PC-3 (cell line): ENCODE measurements at regions not wholly inside any gene's neighbourhood (a gene's known extent, or its start where the extent isn't known, plus 50 kb on each side); places are given as distances from the start of the nearest gene placed in this dataset.

Experiments used
- ATAC-seq: fragments of 200-7000 bp; cut with Tn5 transposase; 2 replicates; pipeline ENCODE4 v1.9.1; 2020; ENCODE audit warnings: mild to moderate bottlenecking, moderate library complexity
- BruUV-seq: library from RNA; stranded (reverse); fragments of 400-500 nt; replicated peaks from 2 replicates; lab custom pipeline; 2021; lab: Mats Ljungman, UMichigan
- CTCF ChIA-PET: fragments of 300-600 bp; sonication (Branson Sonifier 250); formaldehyde crosslinking; loops from one replicate; lab custom pipeline; 2022; ENCODE audit warnings: antibody characterized with exemption; lab: Charles Lee
- POLR2A ChIA-PET: fragments of 300-600 bp; sonication (Branson Sonifier 250); formaldehyde crosslinking; loops from one replicate; lab custom pipeline; 2022; ENCODE audit warnings: antibody characterized with exemption; ENCODE audit not compliant: unreplicated experiment; lab: Charles Lee
- DNase-seq: peaks from one replicate; pipeline ENCODE4 v3.0.0-alpha.2; 2015
- H2AFZ ChIP-seq: fragments of 300-600 bp; sonication (generic); 2 replicates; pipeline ENCODE4 v1.6.0; 2016; ENCODE audit warnings: antibody characterized with exemption, low read length
- H3F3A ChIP-seq: fragments of 300-600 bp; sonication (generic); one replicate; pipeline ENCODE4 v1.6.0; 2017; ENCODE audit warnings: antibody characterized with exemption, low read length, control low read depth, mild to moderate bottlenecking; ENCODE audit not compliant: unreplicated experiment
- H3K27ac ChIP-seq: fragments of 300-600 bp; sonication (generic); 2 replicates; pipeline ENCODE4 v1.5.1; 2016; ENCODE audit warnings: mild to moderate bottlenecking, low read length
- H3K27me3 ChIP-seq: fragments of 300-600 bp; sonication (generic); 2 replicates; pipeline ENCODE4 v1.6.1; 2016; ENCODE audit warnings: low read length, mixed read lengths
- H3K36me3 ChIP-seq: fragments of 300-600 bp; sonication (generic); 2 replicates; pipeline ENCODE4 v1.6.1; 2016; ENCODE audit warnings: low read depth, mixed run types, low read length, mixed read lengths
- H3K4me1 ChIP-seq: fragments of 300-600 bp; sonication (generic); 2 replicates; pipeline ENCODE4 v1.5.1; 2016; ENCODE audit warnings: low read length; ENCODE audit not compliant: insufficient read depth
- H3K4me2 ChIP-seq: fragments of 300-600 bp; sonication (generic); 2 replicates; pipeline ENCODE4 v1.6.0; 2016; ENCODE audit warnings: low read length
- H3K4me3 ChIP-seq: fragments of 300-600 bp; sonication (generic); 2 replicates; pipeline ENCODE4 v1.5.1; 2016; ENCODE audit warnings: mild to moderate bottlenecking, low read length, mixed read lengths
- H3K79me2 ChIP-seq: fragments of 300-600 bp; sonication (generic); 2 replicates; pipeline ENCODE4 v1.6.1; 2017; ENCODE audit warnings: low read length, mixed read lengths
- H3K9ac ChIP-seq: fragments of 300-600 bp; sonication (generic); 2 replicates; pipeline ENCODE4 v1.6.0; 2016; ENCODE audit warnings: mild to moderate bottlenecking, low read length
- H3K9me2 ChIP-seq: fragments of 300-600 bp; sonication (generic); replicated peaks from 2 replicates; pipeline ENCODE4 v1.6.1; 2016; ENCODE audit warnings: mixed run types, low read length, mixed read lengths
- H3K9me3 ChIP-seq: fragments of 300-600 bp; sonication (generic); 2 replicates; pipeline ENCODE4 v1.6.1; 2016; ENCODE audit warnings: low read length, mixed read lengths
- H4K20me1 ChIP-seq: fragments of 300-600 bp; sonication (generic); 2 replicates; pipeline ENCODE4 v1.6.1; 2016; ENCODE audit warnings: low read length, mixed read lengths
- CTCF ChIP-seq: fragments of 300-600 bp; sonication (generic); conservative IDR thresholded peaks from 2 replicates; pipeline ENCODE4 v1.5.1; 2017; ENCODE audit warnings: antibody characterized with exemption, low read depth, mild to moderate bottlenecking, low read length
- EZH2 ChIP-seq: fragments of 300-600 bp; sonication (generic); IDR thresholded peaks from one replicate; pipeline ENCODE4 v1.6.1; 2017; ENCODE audit warnings: antibody characterized with exemption, mild to moderate bottlenecking, low read length; ENCODE audit not compliant: unreplicated experiment
- EZH2phosphoT487 ChIP-seq: fragments of 300-600 bp; sonication (generic); IDR thresholded peaks from 2 replicates; pipeline ENCODE4 v1.6.1; 2018; ENCODE audit warnings: mild to moderate bottlenecking, antibody characterized with exemption, low read length, borderline replicate concordance
- intact Hi-C: fragments of 100-400 bp; cut with micrococcal nuclease; formaldehyde crosslinking; loops from 2 replicates; pipeline ENCODE4 v1.9.0; 2023

DNA sequence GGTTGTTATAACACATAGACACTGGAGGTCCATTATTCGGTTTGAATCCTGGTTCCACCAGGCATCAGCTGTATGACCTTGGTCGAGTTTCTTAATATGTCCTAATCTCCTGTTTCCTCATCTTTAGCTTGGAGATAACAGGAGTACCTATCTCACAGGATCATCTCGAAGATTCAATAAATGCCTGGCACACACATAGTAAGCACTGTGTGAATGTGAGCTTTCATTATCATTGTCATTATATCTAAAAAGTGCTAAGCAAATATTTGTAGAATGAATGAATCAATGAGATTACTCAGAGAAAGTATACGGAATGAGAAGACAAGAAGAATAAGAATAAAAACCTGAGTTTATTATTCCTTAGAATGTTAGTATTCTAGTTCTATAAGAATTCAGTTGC, 227.4 kb upstream of the CFAP20DC start:
- no peak overlapping the region for H2AFZ ChIP-seq
- no peak overlapping the region for H3K4me3 ChIP-seq
- H3K27me3 ChIP-seq = no peaks in the 10 kb centered on the region
- no TSS peak for BruUV-seq
- TF ChIP-seq EZH2phosphoT487 (no peak), CTCF (no peak), EZH2 (no peak)
- H3K9ac ChIP-seq = no peak overlapping the region
- intact Hi-C loops = loop anchor here (2.0 kb wide), 1 partner anchor 30 kb away; no protein-coding TSS in a partner anchor
- peaks cover 23% of the 10 kb centered on the region for H3K4me1 ChIP-seq
- no peak overlapping the region for H3K4me2 ChIP-seq
- POLR2A ChIA-PET = no interaction called here
- peak; percentile 65 for DNase-seq
- H3K9me3 ChIP-seq = no peaks in the 10 kb centered on the region
- no peaks in the 10 kb centered on the region for H4K20me1 ChIP-seq
- no peaks in the 10 kb centered on the region for H3K79me2 ChIP-seq
- no peaks in the 10 kb centered on the region for H3F3A ChIP-seq
- H3K36me3 ChIP-seq = no peaks in the 10 kb centered on the region
- H3K9me2 ChIP-seq = no peaks in the 10 kb centered on the region
- CTCF ChIA-PET = no interaction called here
- H3K27ac ChIP-seq = no peak overlapping the region
- ATAC-seq = peak; percentile 82

DNA sequence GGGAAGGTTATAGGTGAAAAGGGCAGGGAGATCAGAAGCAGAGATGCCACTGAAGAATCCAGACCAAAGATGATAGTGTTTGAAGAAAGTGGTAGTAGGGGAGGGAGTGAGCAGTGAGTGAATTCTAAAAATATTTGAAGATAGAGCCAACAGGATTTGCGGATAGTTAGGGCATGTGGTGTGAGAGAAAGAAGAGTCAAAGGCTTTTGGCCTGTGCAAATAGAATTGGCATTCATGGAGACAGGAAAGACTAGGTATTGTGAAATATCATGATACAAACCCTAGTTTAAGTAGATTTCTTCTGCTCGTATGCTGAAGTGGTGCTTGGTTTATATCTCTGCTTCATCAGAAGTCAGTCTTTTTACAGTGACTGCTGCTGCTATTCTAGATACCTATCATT, 224.2 kb upstream of the CFAP20DC start:
- Histone ChIP-seq H3K36me3 (no peaks in the 10 kb centered on the region), H3K9me2 (no peaks in the 10 kb centered on the region), H3K9me3 (no peaks in the 10 kb centered on the region), H3K27ac (no peak overlapping the region), H3K4me2 (no peak overlapping the region), H3K4me3 (no peak overlapping the region), H3K79me2 (no peaks in the 10 kb centered on the region), H3F3A (no peaks in the 10 kb centered on the region), H3K4me1 (peaks cover 19% of the 10 kb centered on the region), H4K20me1 (no peaks in the 10 kb centered on the region), H3K9ac (no peak overlapping the region), H2AFZ (no peak overlapping the region), H3K27me3 (no peaks in the 10 kb centered on the region)
- BruUV-seq = no TSS peak
- POLR2A ChIA-PET = no interaction called here
- intact Hi-C loops = no loop called here
- TF ChIP-seq CTCF (no peak), EZH2 (no peak), EZH2phosphoT487 (no peak)
- CTCF ChIA-PET = no interaction called here
- peak; percentile 54 for DNase-seq
- ATAC-seq = no peak

DNA sequence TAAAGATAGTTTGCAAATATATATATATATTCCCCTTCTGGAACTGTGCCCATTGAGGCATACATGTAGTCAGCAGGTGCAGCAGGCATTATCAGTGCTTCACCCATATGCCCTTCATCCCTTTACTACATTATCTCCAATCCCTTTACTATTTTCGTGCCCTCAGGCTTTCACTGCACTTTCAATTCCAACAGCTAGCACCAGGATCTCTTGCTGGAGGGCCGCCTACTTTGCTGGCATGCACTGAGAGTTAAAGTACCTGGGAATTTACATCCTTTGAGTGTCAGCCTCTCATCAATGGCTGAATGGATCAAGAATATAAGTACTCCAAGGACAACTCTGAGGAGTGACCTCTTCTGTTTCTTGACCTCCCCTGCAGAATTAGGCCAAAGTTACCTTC, 222.1 kb upstream of the CFAP20DC start:
- no peaks in the 10 kb centered on the region for H3K9me2 ChIP-seq
- intact Hi-C loops = no loop called here
- no TSS peak for BruUV-seq
- POLR2A ChIA-PET = no interaction called here
- DNase-seq (no peak), ATAC-seq (no peak)
- H2AFZ ChIP-seq = no peak overlapping the region
- H3K79me2 ChIP-seq = no peaks in the 10 kb centered on the region
- TF ChIP-seq CTCF (no peak), EZH2phosphoT487 (no peak), EZH2 (no peak)
- CTCF ChIA-PET = no interaction called here
- H3K4me3 ChIP-seq = no peak overlapping the region
- H3F3A ChIP-seq = no peaks in the 10 kb centered on the region
- H3K36me3 ChIP-seq = no peaks in the 10 kb centered on the region
- no peak overlapping the region for H3K9ac ChIP-seq
- H4K20me1 ChIP-seq = no peaks in the 10 kb centered on the region
- no peaks in the 10 kb centered on the region for H3K27me3 ChIP-seq
- H3K4me1 ChIP-seq = peaks cover 14% of the 10 kb centered on the region
- no peak overlapping the region for H3K27ac ChIP-seq
- no peaks in the 10 kb centered on the region for H3K9me3 ChIP-seq
- no peak overlapping the region for H3K4me2 ChIP-seq
